ENCODE measurements at regions not wholly inside any gene's neighbourhood (a gene's known extent, or its start where the extent isn't known, plus 50 kb on each side); places are given as distances from the start of the nearest gene placed in this dataset.

DNA sequence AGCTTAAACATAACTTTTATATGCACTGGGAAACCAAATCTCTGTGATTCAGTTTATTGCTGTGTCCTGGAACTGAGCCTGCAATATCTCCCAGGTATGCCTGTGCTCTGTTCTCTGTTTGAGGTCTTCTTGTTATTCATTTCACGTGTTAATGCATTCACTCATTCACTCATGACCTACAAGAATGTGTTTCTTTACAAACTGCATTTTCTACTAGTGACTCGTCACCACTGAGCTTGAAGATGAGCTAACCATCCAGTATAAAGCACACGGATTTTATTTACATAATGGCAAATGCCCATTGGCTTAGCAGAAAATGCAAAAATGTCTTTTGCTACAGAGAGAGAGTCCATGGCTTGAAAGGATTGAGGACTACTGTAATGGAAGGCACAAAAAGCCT, 75.0 kb upstream of the DUSP10 start:
- TF ChIP-seq, protein P1, sequence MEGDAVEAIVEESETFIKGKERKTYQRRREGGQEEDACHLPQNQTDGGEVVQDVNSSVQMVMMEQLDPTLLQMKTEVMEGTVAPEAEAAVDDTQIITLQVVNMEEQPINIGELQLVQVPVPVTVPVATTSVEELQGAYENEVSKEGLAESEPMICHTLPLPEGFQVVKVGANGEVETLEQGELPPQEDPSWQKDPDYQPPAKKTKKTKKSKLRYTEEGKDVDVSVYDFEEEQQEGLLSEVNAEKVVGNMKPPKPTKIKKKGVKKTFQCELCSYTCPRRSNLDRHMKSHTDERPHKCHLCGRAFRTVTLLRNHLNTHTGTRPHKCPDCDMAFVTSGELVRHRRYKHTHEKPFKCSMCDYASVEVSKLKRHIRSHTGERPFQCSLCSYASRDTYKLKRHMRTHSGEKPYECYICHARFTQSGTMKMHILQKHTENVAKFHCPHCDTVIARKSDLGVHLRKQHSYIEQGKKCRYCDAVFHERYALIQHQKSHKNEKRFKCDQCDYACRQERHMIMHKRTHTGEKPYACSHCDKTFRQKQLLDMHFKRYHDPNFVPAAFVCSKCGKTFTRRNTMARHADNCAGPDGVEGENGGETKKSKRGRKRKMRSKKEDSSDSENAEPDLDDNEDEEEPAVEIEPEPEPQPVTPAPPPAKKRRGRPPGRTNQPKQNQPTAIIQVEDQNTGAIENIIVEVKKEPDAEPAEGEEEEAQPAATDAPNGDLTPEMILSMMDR (IDR thresholded peaks at IDR 0.05; ENCODE audit: borderline replicate concordance, extremely low read depth, low read length, poor library complexity, severe bottlenecking): no peak
- no peak for TF ChIP-seq EZH2 (IDR thresholded peaks at IDR 0.05; ENCODE audit: borderline replicate concordance, low read depth, low read length, severe bottlenecking)

Data from DND-41 (cell line).